GM23248 (cell line): ENCODE measurements at regions not wholly inside any gene's neighbourhood (a gene's known extent, or its start where the extent isn't known, plus 50 kb on each side); places are given as distances from the start of the nearest gene placed in this dataset.

Experiments
- DNase-seq: peaks from one replicate; pipeline ENCODE4 v3.0.0-alpha.2; 2015
- H2AFZ ChIP-seq: fragments of 200-600 bp; sonication (generic); 2 replicates; pipeline ENCODE4 v1.6.1; 2016; ENCODE audit warnings: antibody characterized with exemption
- H3F3A ChIP-seq: fragments of 200-600 bp; sonication (generic); 2 replicates; pipeline ENCODE4 v1.6.1; 2016; ENCODE audit warnings: mild to moderate bottlenecking, antibody characterized with exemption, mixed run types; ENCODE audit not compliant: insufficient read depth
- H3K27ac ChIP-seq: fragments of 200-600 bp; sonication (generic); 2 replicates; pipeline ENCODE4 v1.5.1; 2016; ENCODE audit warnings: mild to moderate bottlenecking
- H3K27me3 ChIP-seq: fragments of 200-600 bp; sonication (generic); replicated peaks from 2 replicates; pipeline ENCODE4 v1.6.1; 2016; ENCODE audit warnings: mild to moderate bottlenecking; ENCODE audit not compliant: insufficient read depth
- H3K36me3 ChIP-seq: fragments of 200-600 bp; sonication (generic); 2 replicates; pipeline ENCODE4 v1.6.1; 2016; ENCODE audit warnings: low read depth, mild to moderate bottlenecking
- H3K4me1 ChIP-seq: fragments of 200-600 bp; sonication (generic); 2 replicates; pipeline ENCODE4 v1.6.1; 2016; ENCODE audit warnings: mild to moderate bottlenecking; ENCODE audit not compliant: insufficient read depth
- H3K4me2 ChIP-seq: fragments of 200-600 bp; sonication (generic); one replicate; pipeline ENCODE4 v1.6.1; 2016; ENCODE audit warnings: mild to moderate bottlenecking; ENCODE audit not compliant: unreplicated experiment
- H3K4me3 ChIP-seq: fragments of 200-600 bp; sonication (generic); 2 replicates; pipeline ENCODE4 v1.5.1; 2016; ENCODE audit warnings: mild to moderate bottlenecking
- H3K79me2 ChIP-seq: fragments of 200-600 bp; sonication (generic); 2 replicates; pipeline ENCODE4 v1.6.1; 2016; ENCODE audit warnings: mild to moderate bottlenecking; ENCODE audit not compliant: insufficient read depth
- H3K9ac ChIP-seq: fragments of 200-600 bp; sonication (generic); 2 replicates; pipeline ENCODE4 v1.6.1; 2016; ENCODE audit warnings: mild to moderate bottlenecking
- H3K9me2 ChIP-seq: fragments of 200-600 bp; sonication (generic); 2 replicates; pipeline ENCODE4 v1.6.1; 2016; ENCODE audit warnings: mixed run types, mild to moderate bottlenecking, moderate library complexity; ENCODE audit not compliant: insufficient read depth
- H3K9me3 ChIP-seq: fragments of 200-600 bp; sonication (generic); one replicate; pipeline ENCODE4 v1.6.1; 2017; ENCODE audit warnings: low read depth
- H4K20me1 ChIP-seq: fragments of 200-600 bp; sonication (generic); 2 replicates; pipeline ENCODE4 v1.6.0; 2016; ENCODE audit not compliant: insufficient read depth
- EZH2 ChIP-seq: fragments of 200-600 bp; sonication (generic); IDR thresholded peaks from 2 replicates; pipeline ENCODE4 v1.6.1; 2018; ENCODE audit warnings: antibody characterized with exemption, mild to moderate bottlenecking; ENCODE audit not compliant: insufficient read depth, poor library complexity, severe bottlenecking
- EZH2phosphoT487 ChIP-seq: fragments of 200-600 bp; sonication (generic); IDR thresholded peaks from 2 replicates; pipeline ENCODE4 v1.6.1; 2018; ENCODE audit warnings: antibody characterized with exemption, moderate library complexity, mild to moderate bottlenecking, low read depth; ENCODE audit not compliant: insufficient read depth
- WGBS, 2 experiments: methylation state at CpG; one replicate each; pipeline ENCODE4 v1.1.6; 2015 to 2017; ENCODE audit warnings: low lambda C conversion rate in 2 of 2, low coverage in 1 of 2; ENCODE audit errors: missing lambda C conversion rate in 2 of 2; 5-methylcytosine and 5-hydroxymethylcytosine counted together
- in situ Hi-C: fragments of 300-500 bp; cut with MboI; formaldehyde crosslinking; loops from 2 replicates; pipeline ENCODE4 v1.15.0; 2020

GRCh38 chr15:62736756-62737155 is 305.8 kb upstream of the TPM1 start:
- no peaks in the 10 kb centered on the region for H3K36me3 ChIP-seq
- H4K20me1 ChIP-seq, result no peaks in the 10 kb centered on the region
- H3K27me3 ChIP-seq, result no peaks in the 10 kb centered on the region
- H3K27ac ChIP-seq, result no peak overlapping the region
- H3K4me2 ChIP-seq, result no peak overlapping the region
- no peaks in the 10 kb centered on the region for H3K9me2 ChIP-seq
- H3K4me1 ChIP-seq, result peaks cover 45% of the 10 kb centered on the region
- H3K79me2 ChIP-seq, result no peaks in the 10 kb centered on the region
- no peak overlapping the region for H3K4me3 ChIP-seq
- peaks cover 38% of the 10 kb centered on the region for H3F3A ChIP-seq
- no peak for TF ChIP-seq EZH2phosphoT487
- no peak for TF ChIP-seq EZH2
- 98 to 100% methylated on average over 14 of the region's 14 CpGs for WGBS, 2 experiments
- no peaks in the 10 kb centered on the region for H3K9me3 ChIP-seq
- no peak for DNase-seq
- no peak overlapping the region for H2AFZ ChIP-seq
- in situ Hi-C loops, result no loop called here
- H3K9ac ChIP-seq, result no peak overlapping the region

GRCh38 chr15:62737551-62737950 is 305.0 kb upstream of the TPM1 start:
- Histone ChIP-seq H3K4me2 (no peak overlapping the region), H3K27me3 (no peaks in the 10 kb centered on the region), H3K4me3 (no peak overlapping the region), H3K4me1 (peaks cover 53% of the 10 kb centered on the region), H3K9ac (no peak overlapping the region), H4K20me1 (no peaks in the 10 kb centered on the region), H3F3A (peaks cover 42% of the 10 kb centered on the region), H3K79me2 (no peaks in the 10 kb centered on the region), H3K9me3 (no peaks in the 10 kb centered on the region), H3K9me2 (no peaks in the 10 kb centered on the region), H3K36me3 (no peaks in the 10 kb centered on the region), H3K27ac (no peak overlapping the region), H2AFZ (no peak overlapping the region)
- TF ChIP-seq EZH2phosphoT487 (no peak), EZH2 (no peak)
- 52 to 62% methylated on average over 4 of the region's 4 CpGs for WGBS, 2 experiments
- peak; percentile 43 for DNase-seq
- in situ Hi-C loops, result no loop called here

GRCh38 chr15:62739082-62739481 is 303.5 kb upstream of the TPM1 start:
- peak overlapping the region; percentile 79 for H3K27ac ChIP-seq

GRCh38 chr15:62739507-62739906 is 303.0 kb upstream of the TPM1 start:
- peak overlapping the region; percentile 40 for H3K9ac ChIP-seq
- no peaks in the 10 kb centered on the region for H3K79me2 ChIP-seq
- peak overlapping the region; percentile 79 for H3K27ac ChIP-seq
- H3K9me3 ChIP-seq, result no peaks in the 10 kb centered on the region
- H3K4me2 ChIP-seq, result peak overlapping the region; percentile 47
- peaks cover 63% of the 10 kb centered on the region for H3K4me1 ChIP-seq
- H2AFZ ChIP-seq, result no peak overlapping the region
- H3K4me3 ChIP-seq, result no peak overlapping the region
- TF ChIP-seq EZH2phosphoT487, result no peak
- TF ChIP-seq EZH2, result no peak
- in situ Hi-C loops, result no loop called here
- no peaks in the 10 kb centered on the region for H3K9me2 ChIP-seq
- peak; percentile 85 for DNase-seq
- no peaks in the 10 kb centered on the region for H3K27me3 ChIP-seq
- H3K36me3 ChIP-seq, result no peaks in the 10 kb centered on the region
- peaks cover 54% of the 10 kb centered on the region for H3F3A ChIP-seq
- H4K20me1 ChIP-seq, result no peaks in the 10 kb centered on the region
- WGBS, 2 experiments, result 41 to 52% methylated on average over 3 of the region's 3 CpGs

More at GRCh38 chr15:62739082-62739481, 303.5 kb upstream of the TPM1 start:
- Histone ChIP-seq H3K79me2 (no peaks in the 10 kb centered on the region), H3K27me3 (no peaks in the 10 kb centered on the region), H2AFZ (no peak overlapping the region), H3K4me1 (peaks cover 63% of the 10 kb centered on the region), H3K9ac (peak overlapping the region; percentile 40), H3K36me3 (no peaks in the 10 kb centered on the region), H3K4me3 (no peak overlapping the region), H4K20me1 (no peaks in the 10 kb centered on the region), H3F3A (peaks cover 54% of the 10 kb centered on the region), H3K9me3 (no peaks in the 10 kb centered on the region), H3K9me2 (no peaks in the 10 kb centered on the region), H3K4me2 (peak overlapping the region; percentile 47)
- in situ Hi-C loops, result no loop called here
- 23 to 31% methylated on average over 4 of the region's 4 CpGs for WGBS, 2 experiments
- TF ChIP-seq EZH2 (no peak), EZH2phosphoT487 (no peak)
- peak; percentile 93 for DNase-seq
